HG03432 (cell line): ENCODE measurements at regions not wholly inside any gene's neighbourhood (a gene's known extent, or its start where the extent isn't known, plus 50 kb on each side); places are given as distances from the start of the nearest gene placed in this dataset.
A peak's percentile ranks its signal among the peaks of the same experiment; 100 is the strongest.
"Not testable (repeated sequence)": the region's sequence is repeated elsewhere in the genome, so short reads cannot be mapped to it uniquely, and the experiment has no call there.

Experiments used
- ATAC-seq: cut with Tn5 transposase; IDR thresholded peaks from one replicate; pipeline ENCODE4 v1.9.1; 2021; ENCODE audit warnings: mild to moderate bottlenecking, moderate library complexity; ENCODE audit not compliant: unreplicated experiment

DNA sequence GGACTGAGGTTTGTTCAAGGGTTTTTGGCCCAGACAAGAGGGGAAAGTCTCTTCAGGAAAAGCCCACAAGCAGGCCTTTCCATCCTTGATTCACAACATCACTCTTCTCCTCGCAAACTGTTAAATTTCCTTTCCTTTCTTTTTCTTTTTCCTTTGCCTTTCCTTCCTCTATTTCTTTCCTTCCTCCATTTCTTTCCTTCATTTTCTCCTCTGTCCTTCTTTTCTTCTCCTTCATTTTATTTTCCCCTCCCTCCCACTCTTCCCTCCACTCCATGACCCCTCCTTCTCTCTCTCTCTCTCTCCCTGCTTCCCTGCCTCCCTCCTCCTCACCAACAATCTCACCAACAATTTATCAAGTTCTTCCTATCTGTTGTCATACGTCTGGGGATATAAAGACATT, 89.1 kb downstream of the FAM72B start:
- not testable (repeated sequence) for ATAC-seq

DNA sequence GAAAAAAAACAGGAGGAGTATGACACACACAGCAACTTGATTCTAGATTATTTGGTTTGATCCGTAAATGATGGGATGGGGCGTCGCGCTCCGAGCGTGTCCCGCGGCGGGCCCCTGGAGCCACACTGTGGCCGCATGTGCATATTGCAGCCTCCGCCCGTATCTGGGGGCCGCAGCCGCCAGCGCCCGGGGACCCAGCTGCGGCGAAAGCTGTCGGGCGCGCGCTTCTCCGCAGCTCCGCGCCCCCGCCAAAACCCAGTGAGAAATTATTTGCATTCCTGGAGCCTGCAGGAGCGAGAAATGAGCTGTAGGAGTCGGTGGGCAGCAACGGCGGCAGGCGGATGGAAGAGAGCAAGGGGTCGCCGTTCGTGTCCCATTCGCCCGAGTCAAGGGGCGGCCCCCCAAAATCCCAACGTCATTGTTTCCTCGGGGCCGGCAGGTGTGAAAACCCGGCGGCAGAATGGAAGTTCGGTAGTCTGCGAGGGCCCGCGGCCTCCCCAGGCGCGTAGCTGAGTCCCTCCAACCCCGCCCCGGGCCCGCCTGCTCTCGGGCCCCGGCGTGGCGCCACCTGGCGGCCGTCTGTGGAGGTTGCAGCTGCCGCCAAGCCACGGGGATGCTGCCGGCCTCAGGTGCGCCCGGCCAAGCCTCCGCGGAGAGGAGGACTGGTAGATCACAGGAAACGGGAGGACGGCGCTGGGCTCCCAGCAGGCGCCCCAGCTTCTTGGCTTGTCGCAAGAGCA, 86.8 kb downstream of the FAM72B start:
- ATAC-seq = peak; percentile 97

DNA sequence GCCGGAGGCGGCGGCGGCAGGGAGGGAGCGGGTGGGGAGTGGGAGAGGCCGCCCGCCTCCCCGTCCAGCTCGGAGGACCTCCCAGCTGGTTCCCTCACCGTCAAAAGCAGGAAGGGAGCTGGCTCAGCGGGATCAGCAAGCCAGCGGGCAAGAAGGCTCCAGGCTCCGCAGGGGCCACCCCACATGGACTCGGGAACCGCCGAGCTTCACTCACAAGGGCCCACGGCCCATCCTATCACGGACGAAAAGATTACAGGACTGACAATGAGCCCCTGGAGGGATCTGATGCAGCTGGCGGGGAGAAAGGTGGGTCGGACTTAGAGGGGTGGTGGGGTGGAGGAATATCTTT, 86.3 kb downstream of the FAM72B start:
- ATAC-seq = not testable (repeated sequence)

DNA sequence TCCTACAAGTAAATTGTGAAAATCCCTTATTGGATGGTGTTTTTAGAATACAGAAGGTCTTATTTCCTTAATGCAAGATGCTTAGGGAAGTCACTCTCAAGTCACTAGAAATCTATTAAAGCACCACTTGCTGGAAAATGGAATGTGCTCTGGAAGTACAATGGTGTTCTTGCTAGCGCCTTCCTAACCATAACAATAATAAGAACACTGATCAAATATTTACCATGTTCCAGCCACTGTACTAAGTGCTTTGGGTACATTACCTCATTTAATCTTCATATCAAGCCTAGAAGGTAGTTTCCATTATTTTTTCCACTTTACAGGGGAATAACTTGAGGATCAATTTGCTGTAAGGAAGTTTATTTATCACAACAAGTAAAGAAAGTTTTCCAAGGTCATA, 75.1 kb downstream of the FAM72B start:
- not testable (repeated sequence) for ATAC-seq

DNA sequence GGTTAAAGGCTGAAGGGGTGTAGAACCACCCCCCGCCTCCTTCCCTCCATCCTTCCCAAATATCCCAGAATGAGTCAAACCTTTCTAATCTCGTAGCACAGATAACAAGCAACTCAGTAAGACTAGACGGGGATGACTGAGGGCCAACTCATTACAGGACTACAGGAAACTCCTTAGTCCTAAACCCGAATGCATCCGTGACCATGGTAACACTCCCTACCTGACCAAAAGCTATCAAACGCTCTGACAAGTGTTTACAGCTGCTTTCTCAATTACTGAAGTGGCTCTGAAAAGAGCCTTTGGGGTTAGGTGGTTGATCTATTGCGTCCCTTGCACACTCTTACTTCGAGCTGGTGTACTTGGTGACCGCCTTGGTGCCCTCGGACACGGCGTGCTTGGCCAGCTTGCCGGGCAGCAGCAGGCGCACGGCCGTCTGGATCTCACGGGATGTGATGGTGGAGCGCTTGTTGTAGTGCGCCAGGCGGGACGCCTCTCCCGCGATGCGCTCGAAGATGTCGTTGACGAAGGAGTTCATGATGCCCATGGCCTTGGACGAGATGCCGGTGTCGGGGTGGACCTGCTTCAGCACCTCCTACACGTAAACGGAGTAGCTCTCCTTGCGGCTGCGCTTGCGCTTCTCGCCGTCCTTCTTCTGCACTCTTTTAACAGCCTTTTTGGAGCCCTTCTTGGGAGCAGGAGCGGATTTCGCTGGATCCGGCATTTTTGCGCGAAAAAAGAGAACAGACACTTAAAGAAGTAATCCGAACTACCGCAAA, 67.4 kb downstream of the FAM72B start:
- not testable (repeated sequence) for ATAC-seq

DNA sequence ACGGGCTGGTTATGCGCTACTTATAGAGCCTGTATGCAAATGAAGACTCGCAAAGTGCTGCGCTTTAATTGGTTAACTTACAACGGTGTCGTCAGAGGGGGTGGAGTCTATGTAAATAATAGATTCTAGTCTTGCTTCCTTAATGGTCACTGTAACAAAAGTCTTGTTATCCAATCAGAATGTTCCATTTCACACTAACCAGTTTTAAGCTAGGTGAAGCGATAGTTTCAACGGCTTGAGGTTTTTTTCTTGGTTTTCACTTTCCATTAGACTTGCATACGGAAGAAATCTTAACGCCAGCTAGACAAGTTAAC, 66.9 kb downstream of the FAM72B start:
- ATAC-seq = not testable (repeated sequence)

DNA sequence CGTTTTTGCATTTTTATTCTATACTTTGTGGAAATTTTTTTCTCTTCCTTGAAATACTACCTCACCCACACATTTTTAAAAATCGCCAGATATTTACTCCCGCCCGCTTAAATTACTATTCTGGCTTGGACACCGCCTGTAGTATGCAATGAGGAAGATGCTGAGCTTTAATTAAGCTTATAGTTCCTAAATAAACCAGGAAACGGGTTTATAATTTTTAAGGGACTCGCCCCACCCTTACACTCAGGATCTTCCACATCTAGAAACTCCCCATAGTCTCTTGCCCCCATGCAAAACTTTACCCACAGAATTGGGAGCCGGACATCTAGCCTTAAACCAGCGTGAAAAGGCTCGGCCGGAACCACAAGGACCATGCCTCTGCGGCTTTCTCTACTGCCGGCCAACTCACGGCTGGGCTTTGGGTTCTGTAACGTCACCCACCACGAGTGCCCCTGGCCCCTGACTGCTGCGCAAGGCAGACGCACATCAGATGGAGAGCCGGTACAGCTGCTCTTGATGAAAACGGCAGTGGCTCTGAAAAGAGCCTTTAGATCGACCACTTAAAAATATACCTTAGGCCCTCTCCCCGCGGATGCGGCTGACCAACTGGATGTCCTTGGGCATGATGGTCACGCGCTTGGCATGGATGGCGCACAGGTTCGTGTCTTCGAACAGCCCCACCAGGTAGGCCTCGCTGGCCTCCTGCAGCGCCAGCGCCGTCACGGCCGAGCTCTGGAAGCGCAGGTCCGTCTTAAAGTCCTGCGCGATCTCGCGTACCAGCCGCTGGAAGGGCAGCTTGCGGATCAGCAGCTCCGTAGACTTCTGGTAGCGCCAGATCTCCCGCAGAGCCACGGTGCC, 66.3 kb downstream of the FAM72B start:
- not testable (repeated sequence) for ATAC-seq
